HG02852 (cell line): ENCODE measurements at regions not wholly inside any gene's neighbourhood (a gene's known extent, or its start where the extent isn't known, plus 50 kb on each side); places are given as distances from the start of the nearest gene placed in this dataset.
"Not testable (repeated sequence)": the region's sequence is repeated elsewhere in the genome, so short reads cannot be mapped to it uniquely, and the experiment has no call there.

ENCODE experiments used
- ATAC-seq: cut with Tn5 transposase; IDR thresholded peaks from one replicate; pipeline ENCODE4 v1.9.1; 2021; ENCODE audit warnings: mild to moderate bottlenecking, moderate library complexity; ENCODE audit not compliant: unreplicated experiment

DNA sequence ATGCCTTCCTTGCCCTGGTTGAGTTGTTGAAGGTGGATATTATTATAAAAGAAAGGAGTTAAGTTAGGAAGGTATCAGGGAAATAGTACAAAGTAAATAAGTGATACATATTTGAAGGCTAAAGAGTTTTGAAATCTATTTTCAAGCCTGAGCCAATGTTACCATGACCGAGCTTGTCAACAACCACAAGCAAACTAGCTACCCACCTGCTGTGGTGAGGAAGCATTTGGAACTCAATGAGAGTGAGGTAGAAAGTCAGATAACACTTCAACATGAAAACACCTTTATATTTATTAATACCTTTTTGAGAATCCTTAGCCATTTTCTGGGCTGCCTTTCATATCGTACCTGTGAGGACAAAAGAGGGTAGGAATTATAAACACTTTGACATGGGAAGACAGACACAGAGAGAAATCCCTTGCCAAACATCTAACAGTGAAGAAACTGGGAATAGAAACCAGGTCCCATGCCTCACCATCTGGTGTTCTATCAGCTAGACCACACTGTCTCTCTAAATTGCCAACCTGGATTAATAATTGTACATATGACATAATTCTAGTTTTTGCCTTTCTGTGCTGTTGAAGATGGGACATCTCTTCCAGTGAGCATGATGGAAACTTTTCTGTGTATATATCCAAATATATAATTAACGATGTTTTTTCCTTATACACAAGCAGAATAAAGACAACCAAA lies 606.4 kb upstream of the NR3C2 start:
- ATAC-seq = no peak

DNA sequence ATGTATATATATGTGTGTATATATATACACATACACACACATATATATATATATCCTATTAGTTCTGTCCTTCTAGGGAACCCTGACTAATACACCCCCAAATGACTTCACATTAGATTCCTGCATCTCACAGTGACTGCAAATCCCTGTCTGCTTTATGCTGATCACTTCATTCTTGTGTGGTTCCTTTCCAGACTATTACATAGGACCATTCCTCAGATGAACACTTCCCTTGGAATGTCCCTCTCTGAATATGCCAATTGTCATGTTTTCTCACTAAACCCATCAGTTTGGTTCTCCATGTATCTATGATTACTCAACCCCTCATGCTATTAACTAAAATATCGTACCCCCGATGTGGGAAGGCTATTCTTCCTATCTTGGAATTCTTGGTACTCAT lies 605.2 kb upstream of the NR3C2 start:
- ATAC-seq = no peak

- no peak for ATAC-seq
These were observed 603.5 kb upstream of the NR3C2 start for GRCh38 chr4:149045731-149046130.

DNA sequence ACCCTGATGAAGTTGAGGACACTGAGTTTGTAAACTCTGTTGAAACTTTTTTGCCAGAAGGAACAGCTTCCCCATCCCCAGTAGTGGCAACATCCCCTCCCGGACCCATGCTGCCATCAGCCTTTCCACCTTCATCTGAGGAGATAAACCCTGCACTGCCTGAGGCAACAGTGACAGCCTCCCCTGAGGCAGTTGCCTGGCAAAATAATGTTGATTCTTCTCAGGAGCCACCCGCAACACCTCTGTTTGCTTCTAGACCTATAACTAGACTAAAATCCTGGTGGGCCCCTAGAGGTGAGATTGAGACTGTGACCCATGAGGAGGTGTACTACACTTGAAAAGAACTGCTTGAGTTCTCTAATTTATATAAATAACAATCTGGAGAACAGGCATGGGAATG lies 597.6 kb upstream of the NR3C2 start:
- not testable (repeated sequence) for ATAC-seq

GRCh38 chr4:149031399-149031798 lies 589.2 kb upstream of the NR3C2 start:
- peak; percentile 77 for ATAC-seq

DNA sequence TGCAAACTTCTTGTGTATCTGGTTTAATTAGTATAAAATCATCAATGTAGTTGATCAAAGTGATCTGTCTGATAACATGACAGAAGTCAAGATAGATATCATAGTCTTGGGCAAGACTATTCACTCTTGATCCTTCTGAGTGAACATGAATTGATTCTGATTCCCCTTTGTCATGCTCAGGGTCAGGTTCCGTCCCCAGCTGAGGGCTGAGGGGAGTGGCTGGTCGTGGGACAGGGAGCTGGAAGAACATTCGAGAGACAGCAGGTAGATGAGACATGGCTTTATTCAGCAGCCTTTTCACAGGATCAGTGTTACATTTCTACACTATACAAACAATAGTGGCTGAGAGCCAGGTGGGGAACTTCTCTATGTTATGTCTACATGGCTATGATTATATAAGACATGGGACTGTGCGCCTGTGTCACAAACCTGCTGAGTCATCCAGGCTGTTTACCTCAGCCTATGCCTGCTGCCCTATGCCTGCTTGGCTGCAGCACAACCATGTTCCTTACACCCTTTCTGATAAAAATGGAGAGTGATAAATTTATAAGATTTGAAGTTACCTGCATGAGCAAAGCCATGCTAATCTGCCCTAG lies 586.9 kb upstream of the NR3C2 start:
- ATAC-seq = no peak

GRCh38 chr4:149026696-149027095 lies 584.5 kb upstream of the NR3C2 start:
- ATAC-seq = no peak

DNA sequence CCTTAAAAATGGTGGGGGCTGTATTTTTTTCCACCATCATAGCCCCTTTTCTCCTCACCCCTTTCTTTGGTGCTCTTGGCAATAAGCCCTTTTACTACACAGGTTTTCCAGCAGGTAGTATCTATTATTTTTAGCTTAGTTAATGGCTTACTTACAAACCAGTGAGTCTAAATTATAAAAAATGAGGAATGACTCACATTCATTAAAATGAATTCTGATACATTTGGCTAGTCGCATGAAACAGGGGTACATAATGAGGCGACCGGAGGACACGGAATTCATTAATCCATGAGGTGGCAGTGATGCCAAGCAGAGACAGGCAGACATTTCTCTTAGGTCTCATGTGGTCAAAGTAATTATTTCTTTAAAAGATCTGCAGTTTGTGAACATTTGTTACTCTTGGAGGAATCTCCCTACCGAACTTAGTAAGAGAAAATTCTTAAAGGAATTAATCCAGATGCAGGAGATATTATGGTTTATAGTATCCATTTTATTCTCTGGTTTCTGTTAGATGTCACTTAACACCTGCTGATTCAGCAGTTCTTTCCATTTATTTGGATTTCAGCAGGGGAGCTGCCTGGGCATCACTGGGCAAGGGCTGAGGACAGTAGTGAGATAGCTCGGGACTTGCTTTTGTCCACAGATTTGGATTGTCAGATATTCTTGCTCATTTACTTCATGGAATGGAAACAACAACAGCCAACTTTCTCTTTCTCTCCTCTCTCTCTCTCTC lies 575.0 kb upstream of the NR3C2 start:
- ATAC-seq = no peak

- ATAC-seq = no peak
These were observed 567.0 kb upstream of the NR3C2 start for GRCh38 chr4:149009223-149009622.

GRCh38 chr4:149008415-149009025 lies 566.3 kb upstream of the NR3C2 start:
- ATAC-seq = no peak

GRCh38 chr4:149005191-149005590 lies 563.0 kb upstream of the NR3C2 start:
- no peak for ATAC-seq

DNA sequence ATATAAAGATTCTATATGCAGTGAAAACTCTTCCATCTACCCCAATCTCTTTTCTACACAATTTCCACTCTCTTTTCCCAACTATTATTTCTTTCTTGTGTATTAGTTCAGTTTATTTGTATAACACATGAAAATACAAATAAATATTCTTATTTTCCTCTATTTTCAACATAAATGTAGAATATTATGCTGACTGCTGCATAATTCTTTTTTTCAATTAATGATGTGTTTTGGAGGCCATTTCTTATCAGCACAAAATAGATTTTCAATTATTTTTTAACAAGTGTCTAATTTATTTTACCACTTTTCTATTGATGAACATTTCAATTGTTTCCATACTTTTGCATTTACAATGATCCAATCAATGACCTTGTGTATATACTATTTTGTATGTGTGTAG lies 557.7 kb upstream of the NR3C2 start:
- ATAC-seq = no peak

DNA sequence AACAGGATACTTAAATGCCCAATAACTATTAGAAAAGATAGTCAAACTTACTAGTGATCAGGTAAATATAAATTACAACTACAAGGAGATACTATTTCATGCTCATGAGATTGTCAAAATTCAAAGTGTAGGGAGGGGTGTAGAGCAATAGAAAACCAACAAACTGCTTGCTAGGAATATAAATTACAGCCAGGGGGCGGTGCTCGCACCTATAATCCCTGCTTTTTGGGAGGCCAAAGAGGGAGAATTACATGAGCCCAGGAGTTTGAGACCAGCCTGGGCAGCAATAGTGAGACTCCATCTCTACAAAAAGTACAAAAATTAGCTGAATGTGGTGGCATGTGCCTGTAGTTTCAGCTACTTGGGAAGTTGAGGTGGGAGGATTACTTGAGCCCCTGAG lies 556.5 kb upstream of the NR3C2 start:
- ATAC-seq = no peak

GRCh38 chr4:148986951-148987350 lies 544.7 kb upstream of the NR3C2 start:
- ATAC-seq = no peak

DNA sequence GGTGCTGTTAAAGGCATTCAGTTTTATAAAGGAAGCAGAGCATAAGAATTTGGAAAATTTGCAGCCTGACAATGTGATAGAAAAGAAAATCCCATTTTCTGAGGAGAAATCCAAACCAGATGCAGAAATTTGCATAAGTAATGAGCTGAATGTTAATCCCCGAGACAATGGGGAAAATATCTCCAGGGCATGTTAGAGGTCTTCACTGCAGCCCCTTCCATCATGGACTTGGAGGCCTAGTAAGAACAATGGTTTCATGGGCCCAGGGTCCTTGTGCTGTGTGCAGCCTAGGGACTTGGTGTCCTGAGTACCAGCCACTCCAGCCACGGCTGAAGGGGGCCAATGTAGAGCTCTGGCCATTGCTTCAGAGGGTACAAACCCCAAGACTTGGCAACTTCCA lies 542.7 kb upstream of the NR3C2 start:
- no peak for ATAC-seq

- no peak for ATAC-seq
These were observed 540.0 kb upstream of the NR3C2 start for GRCh38 chr4:148982200-148982599.

DNA sequence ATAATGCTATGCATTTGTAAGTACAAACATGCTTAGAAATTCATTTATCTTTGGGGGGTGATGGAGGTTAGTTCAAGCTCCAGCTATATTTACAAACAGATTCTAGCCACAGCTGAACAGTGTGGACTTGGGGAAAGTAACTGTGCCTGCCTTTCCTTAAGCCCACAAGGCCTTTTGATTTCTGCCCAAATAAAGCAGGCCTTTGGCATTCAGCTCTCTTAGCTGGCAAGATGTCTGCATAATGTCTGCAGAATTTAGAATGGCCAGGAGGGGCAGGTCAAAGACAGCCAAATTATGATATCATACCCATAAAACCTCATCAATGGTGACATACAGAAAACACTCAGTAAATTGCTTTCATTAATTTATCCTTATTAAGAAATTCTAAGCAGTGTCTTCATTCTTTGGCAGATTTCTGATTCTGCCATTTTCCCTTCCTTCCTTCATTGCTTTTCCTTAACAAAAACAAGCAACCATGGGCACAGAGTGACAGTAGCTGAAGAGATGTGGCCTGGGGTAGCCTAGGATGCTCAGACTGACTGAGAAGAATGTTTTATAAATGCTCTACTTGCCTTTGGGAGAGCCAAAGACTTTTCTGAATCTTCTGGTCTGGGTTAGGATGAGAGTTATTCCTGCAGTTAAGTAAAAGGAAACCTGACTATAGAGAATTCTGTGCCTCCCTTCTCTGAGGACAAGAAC lies 538.7 kb upstream of the NR3C2 start:
- ATAC-seq = no peak

- no peak for ATAC-seq
These were observed 536.1 kb upstream of the NR3C2 start for GRCh38 chr4:148978301-148978700.

DNA sequence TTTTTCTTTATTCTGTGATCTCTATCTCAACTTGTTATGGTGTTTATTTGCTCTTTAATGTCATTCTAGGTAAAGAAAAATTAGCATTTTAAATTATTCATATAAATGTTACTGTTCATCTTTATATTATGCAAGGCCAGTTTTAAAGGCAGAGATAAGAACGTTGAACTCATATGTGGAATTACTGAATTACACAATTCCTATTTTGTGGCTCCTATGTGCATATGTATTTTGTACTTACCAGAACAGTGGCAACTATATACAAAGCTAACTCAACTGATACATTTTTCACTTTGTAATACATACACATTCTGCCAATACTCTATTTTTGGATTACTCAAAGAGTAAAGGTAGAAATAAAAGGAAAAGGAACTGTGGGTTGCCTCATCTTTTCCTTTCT lies 533.2 kb upstream of the NR3C2 start:
- ATAC-seq = no peak

DNA sequence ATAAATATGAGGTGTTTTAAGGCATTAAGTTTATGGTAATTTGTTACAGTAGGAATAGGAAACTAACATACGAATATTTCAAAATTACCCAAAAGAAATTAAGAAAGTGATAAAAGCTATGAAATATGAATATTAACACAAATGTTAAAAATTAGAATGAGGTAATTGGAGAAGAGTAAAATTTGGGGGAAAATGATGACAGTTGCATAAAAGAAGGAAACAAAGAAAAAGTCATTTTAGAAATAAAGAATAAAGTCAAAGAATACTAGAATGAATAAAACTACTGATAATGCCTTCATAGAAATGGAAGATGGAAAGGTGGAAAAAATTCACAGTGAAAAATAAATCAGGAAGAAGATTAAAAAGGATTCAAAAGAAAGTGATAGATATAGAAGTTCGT lies 522.9 kb upstream of the NR3C2 start:
- ATAC-seq = no peak

GRCh38 chr4:148964456-148964855 lies 522.2 kb upstream of the NR3C2 start:
- ATAC-seq = no peak
